ENCODE measurements at regions not wholly inside any gene's neighbourhood (a gene's known extent, or its start where the extent isn't known, plus 50 kb on each side); places are given as distances from the start of the nearest gene placed in this dataset.

- TF ChIP-seq FOXK2 (IDR thresholded peaks at IDR 0.05) (no peak), L3MBTL2 (conservative IDR thresholded peaks at IDR 0.05) (no peak), BHLHE40 (IDR thresholded peaks at IDR 0.05; ENCODE audit: borderline replicate concordance) (no peak), ARNT (IDR thresholded peaks at IDR 0.05) (no peak)
Observed at GRCh38 chr16:31714903-31715504, 158.6 kb upstream of the ZNF267 start.
